Calu3 (cell line): ENCODE measurements at regions not wholly inside any gene's neighbourhood (a gene's known extent, or its start where the extent isn't known, plus 50 kb on each side); places are given as distances from the start of the nearest gene placed in this dataset.

Source experiments
- BruUV-seq: library from RNA; stranded (reverse); fragments of 400-500 nt; replicated peaks from 2 replicates; lab custom pipeline; 2021; lab: Mats Ljungman, UMichigan
- CTCF ChIA-PET: fragments of 300-600 bp; sonication (Branson Sonifier 250); formaldehyde crosslinking; loops from one replicate; lab custom pipeline; 2022; ENCODE audit warnings: antibody characterized with exemption; lab: Charles Lee
- DNase-seq: peaks from one replicate; pipeline ENCODE4 v3.0.0; 2022
- H3K27ac Mint-ChIP-seq: one replicate; pipeline ENCODE4 v1.8.0; 2022; ENCODE audit warnings: mixed read lengths; ENCODE audit not compliant: unreplicated experiment
- H3K27me3 Mint-ChIP-seq: one replicate; pipeline ENCODE4 v1.8.0; 2022; ENCODE audit warnings: mixed read lengths; ENCODE audit not compliant: unreplicated experiment
- H3K36me3 Mint-ChIP-seq: one replicate; pipeline ENCODE4 v1.8.0; 2022; ENCODE audit warnings: mild to moderate bottlenecking, moderate library complexity, mixed read lengths; ENCODE audit not compliant: insufficient read depth, unreplicated experiment
- H3K4me1 Mint-ChIP-seq: one replicate; pipeline ENCODE4 v1.8.0; 2022; ENCODE audit warnings: mild to moderate bottlenecking, low read depth, mixed read lengths; ENCODE audit not compliant: unreplicated experiment
- H3K4me3 Mint-ChIP-seq: one replicate; pipeline ENCODE4 v1.8.0; 2022; ENCODE audit warnings: mild to moderate bottlenecking, low read depth, moderate library complexity, mixed read lengths; ENCODE audit not compliant: unreplicated experiment
- H3K9me3 Mint-ChIP-seq: one replicate; pipeline ENCODE4 v1.8.0; 2022; ENCODE audit warnings: low read depth, mixed read lengths; ENCODE audit not compliant: unreplicated experiment
- intact Hi-C: fragments of 100-400 bp; cut with micrococcal nuclease; formaldehyde crosslinking; loops from one replicate; pipeline ENCODE4 v1.10.0; 2022; ENCODE audit not compliant: unreplicated experiment
- TF ChIP-seq, protein P1 (sequence below): fragments of 200-600 bp; IDR thresholded peaks from one replicate; pipeline ENCODE4 v1.8.0; 2022; ENCODE audit warnings: antibody characterized with exemption; ENCODE audit not compliant: unreplicated experiment

GRCh38 chr1:72777918-72778317 lies 495.6 kb upstream of the NEGR1 start:
- Mint-ChIP-seq H3K27ac (no peak overlapping the region), H3K27me3 (no peaks in the 10 kb centered on the region), H3K36me3 (no peaks in the 10 kb centered on the region), H3K4me1 (no peaks in the 10 kb centered on the region), H3K4me3 (no peak overlapping the region), H3K9me3 (peaks cover 8% of the 10 kb centered on the region)
- no peak for DNase-seq
- CTCF ChIA-PET, result no interaction called here
- BruUV-seq, result no TSS peak
- TF ChIP-seq, protein P1, sequence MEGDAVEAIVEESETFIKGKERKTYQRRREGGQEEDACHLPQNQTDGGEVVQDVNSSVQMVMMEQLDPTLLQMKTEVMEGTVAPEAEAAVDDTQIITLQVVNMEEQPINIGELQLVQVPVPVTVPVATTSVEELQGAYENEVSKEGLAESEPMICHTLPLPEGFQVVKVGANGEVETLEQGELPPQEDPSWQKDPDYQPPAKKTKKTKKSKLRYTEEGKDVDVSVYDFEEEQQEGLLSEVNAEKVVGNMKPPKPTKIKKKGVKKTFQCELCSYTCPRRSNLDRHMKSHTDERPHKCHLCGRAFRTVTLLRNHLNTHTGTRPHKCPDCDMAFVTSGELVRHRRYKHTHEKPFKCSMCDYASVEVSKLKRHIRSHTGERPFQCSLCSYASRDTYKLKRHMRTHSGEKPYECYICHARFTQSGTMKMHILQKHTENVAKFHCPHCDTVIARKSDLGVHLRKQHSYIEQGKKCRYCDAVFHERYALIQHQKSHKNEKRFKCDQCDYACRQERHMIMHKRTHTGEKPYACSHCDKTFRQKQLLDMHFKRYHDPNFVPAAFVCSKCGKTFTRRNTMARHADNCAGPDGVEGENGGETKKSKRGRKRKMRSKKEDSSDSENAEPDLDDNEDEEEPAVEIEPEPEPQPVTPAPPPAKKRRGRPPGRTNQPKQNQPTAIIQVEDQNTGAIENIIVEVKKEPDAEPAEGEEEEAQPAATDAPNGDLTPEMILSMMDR, result no peak
- intact Hi-C loops, result no loop called here

GRCh38 chr1:72763481-72763880 lies 481.1 kb upstream of the NEGR1 start:
- no peaks in the 10 kb centered on the region for H3K27me3 Mint-ChIP-seq
- no peaks in the 10 kb centered on the region for H3K4me1 Mint-ChIP-seq
- no peaks in the 10 kb centered on the region for H3K36me3 Mint-ChIP-seq
- no peak overlapping the region for H3K27ac Mint-ChIP-seq
- no peak overlapping the region for H3K4me3 Mint-ChIP-seq
- TF ChIP-seq, protein P1, result no peak
- no TSS peak for BruUV-seq
- H3K9me3 Mint-ChIP-seq, result peaks cover 20% of the 10 kb centered on the region
- CTCF ChIA-PET, result no interaction called here
- DNase-seq, result no peak
- intact Hi-C loops, result no loop called here

DNA sequence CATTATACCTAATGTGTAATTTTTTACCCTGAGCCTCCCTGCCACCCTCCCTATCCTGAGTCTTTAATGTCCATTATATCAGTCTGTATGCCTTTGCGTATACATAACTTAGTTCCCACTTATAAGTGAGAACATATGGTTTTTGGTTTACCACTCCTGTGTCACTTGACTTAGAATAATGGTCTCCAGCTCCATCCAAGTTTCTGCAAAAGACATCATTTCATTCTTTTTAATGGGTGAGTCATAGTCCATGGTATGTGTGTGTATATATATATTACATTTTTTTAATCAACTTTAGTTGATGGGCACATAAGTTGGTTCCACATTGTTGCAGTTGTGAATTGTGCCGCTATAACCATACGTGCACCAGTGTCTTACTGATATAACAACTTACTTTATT lies 477.1 kb upstream of the NEGR1 start:
- CTCF ChIA-PET, result no interaction called here
- DNase-seq, result no peak
- Mint-ChIP-seq H3K4me1 (no peaks in the 10 kb centered on the region), H3K4me3 (no peak overlapping the region), H3K9me3 (peaks cover 15% of the 10 kb centered on the region), H3K27ac (no peak overlapping the region), H3K27me3 (no peaks in the 10 kb centered on the region), H3K36me3 (no peaks in the 10 kb centered on the region)
- BruUV-seq, result no TSS peak
- TF ChIP-seq, protein P1, result no peak
- intact Hi-C loops, result no loop called here

- Mint-ChIP-seq H3K9me3 (peaks cover 10% of the 10 kb centered on the region), H3K27ac (no peak overlapping the region), H3K4me1 (no peaks in the 10 kb centered on the region), H3K27me3 (no peaks in the 10 kb centered on the region), H3K36me3 (no peaks in the 10 kb centered on the region), H3K4me3 (no peak overlapping the region)
- CTCF ChIA-PET, result no interaction called here
- TF ChIP-seq, protein P1, result no peak
- no TSS peak for BruUV-seq
- DNase-seq, result no peak
- intact Hi-C loops, result no loop called here
These were observed 475.5 kb upstream of the NEGR1 start for GRCh38 chr1:72757843-72758242.
